NCI-H345 treated with DMSO at 0.1 percent for 48 hours (cell line): ENCODE measurements at regions not wholly inside any gene's neighbourhood (a gene's known extent, or its start where the extent isn't known, plus 50 kb on each side); places are given as distances from the start of the nearest gene placed in this dataset.

ENCODE experiments used
- DNase-seq: peaks from one replicate; lab custom pipeline; 2025; ENCODE audit not compliant: unreplicated experiment; lab: John Stamatoyannopoulos, UW

- DNase-seq: no peak
Measured at GRCh38 chr14:106843951-106844483, 1317.6 kb downstream of the TMEM121 start.

GRCh38 chr14:106844608-106845285 lies 1318.4 kb downstream of the TMEM121 start:
- peak; percentile 22 for DNase-seq

DNA sequence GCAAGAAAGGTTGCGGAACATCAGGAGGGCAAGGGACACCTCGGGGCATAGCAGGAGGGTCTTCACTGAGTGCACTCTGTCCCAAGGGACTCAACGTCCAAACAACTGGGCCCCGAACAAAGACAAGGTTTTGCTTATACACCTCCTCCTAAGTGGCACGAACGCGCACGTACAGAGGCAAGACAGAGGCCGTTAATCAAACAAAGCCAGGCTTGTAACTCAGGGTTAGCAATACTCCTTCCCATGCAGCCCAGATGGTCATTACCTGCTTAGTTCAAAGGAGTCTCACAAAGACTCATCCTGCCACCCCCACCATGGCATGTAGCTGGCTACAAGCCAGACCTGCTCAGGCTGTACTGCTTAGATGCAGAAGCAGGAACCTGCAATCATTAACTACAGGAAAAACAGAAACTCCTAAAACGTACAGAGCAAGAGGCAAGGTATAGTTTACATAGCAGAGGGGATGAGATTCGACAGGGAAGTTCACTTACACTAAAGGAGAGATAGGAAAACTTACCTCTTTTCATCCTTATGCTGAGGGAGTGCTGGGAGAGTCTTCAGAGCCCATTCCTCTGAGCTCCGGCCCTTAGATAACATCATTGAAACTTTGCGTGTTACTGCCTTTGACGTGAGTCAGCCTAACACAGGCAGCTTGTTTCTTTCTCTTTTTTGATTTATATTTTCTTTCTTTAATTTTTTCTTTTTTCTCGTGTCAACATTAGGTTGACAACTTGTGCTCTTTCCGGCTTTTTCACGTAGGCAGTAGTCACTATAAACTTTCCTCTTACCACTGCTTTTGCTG lies 1319.1 kb downstream of the TMEM121 start:
- DNase-seq: peak; percentile 50

GRCh38 chr14:106846218-106846617 lies 1319.8 kb downstream of the TMEM121 start:
- DNase-seq: no peak

GRCh38 chr14:106848330-106849121 lies 1322.1 kb downstream of the TMEM121 start:
- peak; percentile 24 for DNase-seq

DNA sequence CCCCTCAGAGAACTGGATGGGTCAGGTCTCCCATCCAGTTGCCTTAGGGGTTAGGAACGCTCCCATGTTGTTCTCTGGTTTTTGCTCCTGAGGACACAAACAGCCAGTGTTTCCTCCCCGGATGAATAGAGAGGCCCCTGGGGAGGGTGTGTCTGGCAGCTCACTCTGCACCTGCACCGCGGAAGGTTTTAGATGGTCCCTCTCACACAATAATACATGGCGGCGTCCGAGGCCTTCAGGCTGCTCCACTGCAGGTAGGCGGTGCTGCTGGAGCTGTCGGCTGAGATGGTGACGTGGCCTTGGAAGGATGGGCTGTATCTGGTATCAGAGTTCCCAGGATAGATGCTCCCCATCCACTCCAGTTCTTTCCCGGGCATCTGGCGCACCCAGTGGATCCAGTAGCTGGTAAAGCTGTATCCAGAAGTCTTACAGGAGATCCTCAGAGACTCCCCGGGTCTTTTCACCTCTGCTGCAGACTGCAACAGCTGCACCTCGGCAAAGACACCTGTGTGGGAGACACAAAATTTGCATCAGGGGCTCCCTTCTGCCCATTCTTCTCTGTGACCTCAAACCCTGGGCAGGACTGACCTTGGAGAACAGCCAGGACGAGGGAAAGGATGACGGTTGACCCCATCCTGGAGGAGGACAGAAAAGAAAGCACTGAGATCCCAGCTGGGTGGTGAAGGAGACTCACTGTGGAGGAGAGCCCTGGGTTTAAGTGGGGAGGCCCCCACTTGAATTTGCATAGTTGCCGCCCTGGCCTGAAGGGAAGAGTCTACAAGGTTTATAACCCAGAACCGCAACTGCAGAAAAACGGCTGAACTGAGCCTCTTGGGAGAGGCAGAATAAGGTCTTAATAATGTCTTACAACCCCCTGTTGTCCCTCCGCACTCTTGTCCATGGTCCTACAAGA lies 1324.8 kb downstream of the TMEM121 start:
- DNase-seq: peak; percentile 52

GRCh38 chr14:106872611-106873446 lies 1346.4 kb downstream of the TMEM121 start:
- peak; percentile 79 for DNase-seq

- no peak for DNase-seq
Measured at GRCh38 chr14:106874350-106874749, 1348.0 kb downstream of the TMEM121 start.

GRCh38 chr14:106875503-106875902 lies 1349.1 kb downstream of the TMEM121 start:
- DNase-seq: no peak

DNA sequence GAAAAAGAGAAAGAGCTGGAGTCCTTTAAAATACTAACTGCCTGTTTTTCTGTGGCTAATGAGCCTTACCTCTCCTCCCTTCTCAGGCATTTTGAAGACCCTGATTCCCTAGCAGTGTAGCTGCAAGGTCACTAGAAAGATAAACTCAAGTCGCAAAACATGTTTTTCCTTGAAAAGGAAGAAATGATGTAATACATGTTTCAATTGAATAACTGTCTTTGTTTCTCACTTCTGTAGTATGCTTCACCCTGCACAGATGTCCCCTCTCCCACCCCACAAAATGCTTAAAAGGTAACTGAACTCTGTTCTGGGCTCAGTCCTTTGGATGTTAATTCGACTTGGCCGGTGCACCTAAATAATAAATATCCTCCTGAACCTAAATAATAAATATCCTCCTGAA lies 1350.3 kb downstream of the TMEM121 start:
- DNase-seq: no peak

DNA sequence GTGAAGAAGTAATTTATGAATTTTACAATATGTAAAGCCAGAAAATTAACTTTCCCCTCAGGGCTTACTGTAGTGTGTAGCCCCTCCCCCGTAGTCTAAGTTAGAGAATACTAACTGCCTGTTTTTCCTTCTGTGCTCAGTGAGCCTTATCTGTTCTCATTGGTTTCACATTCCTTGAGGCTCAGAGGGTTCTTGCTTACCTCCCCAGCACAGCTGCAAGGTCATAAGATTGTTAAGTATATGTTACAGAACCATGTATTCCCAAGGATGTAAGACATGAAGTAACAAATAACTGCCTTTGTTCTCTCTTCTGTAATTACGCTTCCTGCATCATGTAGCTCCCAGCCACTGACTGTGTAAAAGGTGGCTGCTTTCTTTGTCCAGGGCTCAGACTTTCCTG lies 1351.1 kb downstream of the TMEM121 start:
- DNase-seq: no peak

DNA sequence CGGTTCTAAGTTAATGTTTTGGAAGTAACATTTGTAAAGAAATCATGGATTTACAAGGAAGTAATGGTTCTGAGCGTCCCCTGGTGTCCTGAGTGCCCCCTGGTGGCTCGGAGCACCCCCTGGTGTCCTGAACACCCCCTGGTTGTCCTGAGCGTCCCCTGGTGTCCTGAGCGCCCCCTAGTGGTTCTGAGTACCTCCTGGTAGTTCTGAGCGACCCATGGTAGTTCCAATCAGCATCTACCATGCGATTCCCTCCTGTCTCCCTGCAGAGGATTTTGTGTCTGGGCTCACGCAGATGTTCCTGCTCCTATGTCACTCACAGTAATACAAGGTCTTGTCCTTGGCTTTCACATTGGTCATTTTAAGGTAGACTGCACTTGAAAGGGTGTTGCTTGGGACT lies 1352.9 kb downstream of the TMEM121 start:
- no peak for DNase-seq

GRCh38 chr14:106883218-106883692 lies 1356.9 kb downstream of the TMEM121 start:
- no peak for DNase-seq
